ENCODE measurements at regions not wholly inside any gene's neighbourhood (a gene's known extent, or its start where the extent isn't known, plus 50 kb on each side); places are given as distances from the start of the nearest gene placed in this dataset.

GRCh38 chr13:24012648-24013047, 115.3 kb upstream of the C1QTNF9B start:
- DNase-seq = no peak

DNA sequence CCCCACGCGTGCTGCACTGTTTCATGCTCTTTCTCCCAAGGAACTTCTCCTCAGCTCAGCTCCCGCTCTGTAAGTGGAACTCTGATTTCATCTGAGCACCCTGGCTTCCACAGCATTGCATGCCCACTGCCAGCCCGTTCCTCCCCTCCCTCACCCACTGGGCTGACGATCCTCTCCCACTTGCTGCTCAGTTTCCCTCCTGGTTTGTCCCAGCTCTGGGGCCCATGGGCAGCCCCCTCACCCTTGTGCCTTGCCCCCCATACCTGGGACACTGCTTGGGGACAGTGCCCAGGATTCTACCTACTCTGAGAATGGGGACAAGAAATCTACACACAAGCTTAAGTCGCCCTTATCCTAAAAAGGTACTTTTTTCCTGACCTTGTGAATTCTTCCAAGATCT, 115.9 kb upstream of the C1QTNF9B start:
- DNase-seq = no peak

GRCh38 chr13:24016046-24016445, 118.7 kb upstream of the C1QTNF9B start:
- DNase-seq = no peak

GRCh38 chr13:24022568-24022967, 125.3 kb upstream of the C1QTNF9B start:
- no peak for DNase-seq

- DNase-seq = no peak
Measured at GRCh38 chr13:24023073-24023472, 125.8 kb upstream of the C1QTNF9B start.

- no peak for DNase-seq
Measured at GRCh38 chr13:24027494-24027893, 130.2 kb upstream of the C1QTNF9B start.

DNA sequence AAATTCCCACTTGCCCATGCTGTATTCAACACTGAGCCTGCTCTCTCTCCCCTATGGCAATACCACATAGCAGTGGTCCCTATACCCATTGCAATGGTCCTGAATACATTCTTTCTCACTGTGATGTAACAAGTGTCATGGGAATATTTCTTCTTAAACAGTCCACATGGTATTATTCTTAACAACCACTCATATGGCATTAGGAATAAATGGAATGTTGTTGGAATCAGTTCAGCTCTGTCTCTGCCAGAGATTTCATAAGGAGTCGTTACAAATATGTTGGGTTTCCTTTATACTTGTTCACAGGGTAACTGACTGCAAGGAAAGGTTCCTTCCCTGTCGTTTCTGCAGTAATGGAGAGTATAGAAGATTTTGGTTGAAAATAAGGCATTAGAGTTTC, 128.3 kb upstream of the SPATA13 start:
- no peak for DNase-seq

GRCh38 chr13:24032674-24033073, 127.8 kb upstream of the SPATA13 start:
- DNase-seq = no peak

- DNase-seq = no peak
Measured at GRCh38 chr13:24033527-24034302, 126.8 kb upstream of the SPATA13 start.

- no peak for DNase-seq
Measured at GRCh38 chr13:24035411-24035810, 125.1 kb upstream of the SPATA13 start.

DNA sequence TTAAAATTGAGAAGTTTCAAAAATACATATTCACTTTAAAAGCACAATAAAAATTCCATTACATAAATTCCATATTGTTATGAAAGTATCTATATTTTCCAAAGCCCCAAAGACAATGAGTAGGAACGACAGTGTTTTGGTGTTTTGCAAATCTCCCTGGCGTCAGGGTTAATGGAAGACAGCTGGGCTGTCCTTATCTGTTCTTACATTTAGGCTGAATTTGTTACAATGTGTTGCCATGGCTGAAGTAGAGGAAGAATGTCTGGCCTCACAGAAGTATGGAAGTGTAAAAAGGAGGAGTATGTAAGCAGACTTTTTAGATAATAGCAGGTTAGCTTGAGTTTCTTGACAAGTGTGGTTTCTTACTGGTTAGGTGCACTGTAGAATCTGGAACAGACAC, 124.4 kb upstream of the SPATA13 start:
- no peak for DNase-seq

DNA sequence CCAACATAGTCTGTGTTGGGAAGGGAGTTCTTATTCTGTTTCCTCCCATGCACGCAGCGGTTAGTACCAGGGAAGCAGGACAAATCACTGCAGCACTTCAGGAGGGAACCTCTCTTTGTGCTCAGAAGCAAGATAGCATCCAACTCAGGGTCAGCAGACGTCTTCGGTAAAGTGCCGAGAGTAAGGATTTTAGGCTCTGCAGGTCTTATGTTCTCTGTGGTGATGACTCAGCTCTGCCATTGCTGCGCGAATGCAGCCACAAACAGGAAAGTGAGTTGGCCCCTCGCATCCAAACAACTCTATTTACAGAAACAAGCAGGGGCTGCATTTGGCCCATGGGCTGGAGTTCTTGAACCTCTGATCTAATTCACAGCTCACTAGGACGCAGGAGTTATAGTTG, 122.1 kb upstream of the SPATA13 start:
- DNase-seq = no peak

DNA sequence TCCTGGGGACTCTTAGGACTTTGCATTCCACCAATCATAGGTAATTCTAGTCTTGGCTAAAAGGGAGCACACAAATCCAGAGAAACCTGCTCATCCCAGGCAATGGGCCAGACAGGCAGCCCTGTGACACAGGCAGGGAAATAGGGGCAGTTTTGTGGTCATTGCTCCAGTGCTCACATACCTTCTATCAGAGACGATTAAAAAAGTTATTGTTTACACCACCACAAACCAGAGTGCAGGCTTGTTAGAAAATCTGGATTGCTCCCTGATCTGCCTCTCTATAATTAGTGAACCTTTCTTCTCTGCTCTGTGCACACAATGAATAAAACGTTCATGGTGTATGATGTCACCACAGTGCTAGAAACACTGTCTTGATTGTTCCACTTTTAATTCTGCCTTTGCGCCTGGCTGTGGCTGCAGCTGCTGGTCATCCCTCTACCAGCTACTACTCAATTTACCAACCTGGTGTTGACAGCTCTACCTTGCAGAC, 121.6 kb upstream of the SPATA13 start:
- DNase-seq = no peak

DNA sequence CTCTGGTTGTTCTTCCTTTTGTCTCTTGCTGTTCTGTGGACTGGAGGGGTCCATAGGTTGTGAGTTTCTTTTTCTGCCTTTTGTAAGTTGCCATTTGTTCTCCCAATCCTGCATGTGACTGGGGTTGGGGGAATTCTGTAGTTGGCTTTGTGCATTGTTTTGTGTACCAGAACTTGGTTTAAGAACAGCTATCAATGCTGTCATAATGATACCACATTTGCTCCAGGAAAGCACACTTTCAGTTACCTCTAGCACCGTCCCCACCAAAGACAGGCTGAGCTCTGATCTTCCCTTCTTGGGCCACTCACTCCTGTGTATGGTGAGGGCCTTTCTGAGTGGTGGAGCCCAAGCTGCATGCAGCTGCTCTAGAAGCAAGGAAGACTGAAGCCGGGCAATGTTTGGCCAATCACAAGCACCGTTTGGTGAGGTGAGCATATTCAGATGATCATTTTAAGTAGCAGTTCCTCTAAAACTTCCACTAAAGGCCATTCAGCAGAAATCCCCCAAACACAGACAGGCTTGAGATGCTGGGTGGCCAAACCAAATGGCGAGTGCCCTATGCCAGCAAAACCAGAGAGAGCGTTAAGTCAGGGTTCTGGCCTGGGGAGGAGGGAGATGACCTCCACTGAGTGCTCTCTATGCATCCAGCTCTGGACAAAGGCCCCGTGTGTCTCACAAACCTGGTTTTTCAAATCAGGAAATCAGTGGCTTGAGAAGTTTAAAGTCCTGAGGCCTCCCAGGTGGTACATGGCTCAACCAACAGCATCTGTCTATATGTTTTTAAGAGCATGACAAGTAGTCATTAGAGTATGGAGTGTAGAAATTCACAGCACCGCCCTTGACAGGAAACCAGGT, 120.7 kb upstream of the SPATA13 start:
- no peak for DNase-seq

DNA sequence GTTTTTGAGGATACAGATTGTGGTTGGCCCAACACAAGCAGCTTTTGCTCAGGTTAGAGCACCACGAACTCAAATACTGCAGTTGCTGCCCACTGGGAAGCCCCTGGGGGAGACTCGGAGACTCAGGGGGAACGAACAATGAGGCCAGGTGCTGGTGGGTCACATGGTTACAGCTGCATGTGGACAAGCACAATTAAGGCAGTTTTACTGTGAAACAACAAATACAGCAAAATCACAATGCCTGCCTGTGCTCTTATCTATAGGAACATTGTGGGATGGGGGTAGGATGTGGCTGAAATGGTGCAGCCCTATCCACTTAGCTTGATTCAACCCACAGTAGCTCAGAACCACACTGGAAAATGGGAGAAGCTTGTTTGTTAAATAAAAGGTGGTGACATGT, 119.7 kb upstream of the SPATA13 start:
- no peak for DNase-seq

DNA sequence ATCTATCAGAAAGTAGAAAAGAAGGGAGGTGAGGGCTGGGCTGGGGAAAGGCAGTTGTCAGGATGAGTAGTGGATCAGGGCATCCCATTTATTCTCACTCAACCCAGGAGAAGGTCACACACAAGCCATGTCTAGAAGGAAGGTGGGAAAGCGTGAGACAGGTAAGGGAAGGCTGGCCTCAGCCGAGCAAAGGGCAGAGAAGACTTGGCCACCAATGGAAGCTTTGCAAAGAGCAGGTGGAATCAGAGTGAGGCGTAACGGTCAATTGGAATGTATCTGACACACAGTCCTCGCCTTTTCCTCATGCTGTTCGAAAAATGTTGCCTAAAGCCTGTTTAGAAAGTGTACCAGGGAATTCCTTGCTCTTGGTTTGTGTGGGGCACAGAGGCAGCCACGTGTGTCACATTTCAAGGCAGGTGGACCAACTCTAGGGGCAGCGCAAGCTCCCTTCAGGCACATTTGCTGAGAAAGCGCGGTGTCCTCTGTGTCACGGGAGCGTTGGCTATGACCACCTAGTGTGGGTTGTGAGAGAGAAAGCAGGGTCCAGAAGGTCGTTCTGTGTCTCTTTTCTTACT, 118.8 kb upstream of the SPATA13 start:
- DNase-seq = no peak

- DNase-seq = no peak
Measured at GRCh38 chr13:24042710-24043440, 117.6 kb upstream of the SPATA13 start.

- no peak for DNase-seq
Measured at GRCh38 chr13:24043590-24044350, 116.8 kb upstream of the SPATA13 start.

DNA sequence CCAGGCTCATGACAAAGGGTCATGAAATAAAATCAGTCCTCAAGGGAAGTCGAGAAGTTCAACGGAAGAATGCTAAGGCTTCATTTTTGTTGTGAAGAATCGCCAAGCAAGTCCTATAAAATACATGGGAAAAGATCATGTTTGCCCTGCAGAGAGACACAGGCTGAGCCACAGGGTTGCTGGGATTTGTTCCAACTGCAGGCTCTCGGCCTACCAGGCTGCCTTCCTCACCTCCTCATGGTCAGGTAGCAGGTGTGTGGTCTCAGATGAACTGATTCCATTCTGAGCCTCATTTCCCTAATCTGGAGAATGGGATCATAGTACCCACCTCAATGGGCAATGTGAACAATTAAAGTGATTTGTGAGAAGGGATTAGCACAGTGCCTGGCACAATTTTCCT, 114.9 kb upstream of the SPATA13 start:
- no peak for DNase-seq

DNA sequence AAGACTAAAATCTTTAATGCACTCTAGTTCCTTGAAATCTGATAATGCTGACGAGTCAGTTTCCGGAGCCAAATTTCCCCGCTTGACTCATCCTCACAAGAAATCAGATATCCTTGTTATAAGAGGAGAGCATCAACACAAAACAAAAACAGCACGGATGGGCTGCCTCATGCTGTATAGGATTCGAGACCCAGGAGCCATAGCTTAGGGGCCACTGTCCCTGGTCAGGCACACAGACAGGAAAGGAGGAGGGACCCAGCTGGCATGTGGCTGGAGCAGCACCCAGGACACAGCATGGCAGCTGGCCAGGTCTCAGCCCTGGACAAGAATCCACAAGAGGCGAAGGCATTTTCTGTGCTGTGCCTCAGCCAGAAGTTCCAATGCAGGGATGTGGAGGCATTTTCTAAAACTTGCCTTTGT, 110.2 kb upstream of the SPATA13 start:
- no peak for DNase-seq

DNA sequence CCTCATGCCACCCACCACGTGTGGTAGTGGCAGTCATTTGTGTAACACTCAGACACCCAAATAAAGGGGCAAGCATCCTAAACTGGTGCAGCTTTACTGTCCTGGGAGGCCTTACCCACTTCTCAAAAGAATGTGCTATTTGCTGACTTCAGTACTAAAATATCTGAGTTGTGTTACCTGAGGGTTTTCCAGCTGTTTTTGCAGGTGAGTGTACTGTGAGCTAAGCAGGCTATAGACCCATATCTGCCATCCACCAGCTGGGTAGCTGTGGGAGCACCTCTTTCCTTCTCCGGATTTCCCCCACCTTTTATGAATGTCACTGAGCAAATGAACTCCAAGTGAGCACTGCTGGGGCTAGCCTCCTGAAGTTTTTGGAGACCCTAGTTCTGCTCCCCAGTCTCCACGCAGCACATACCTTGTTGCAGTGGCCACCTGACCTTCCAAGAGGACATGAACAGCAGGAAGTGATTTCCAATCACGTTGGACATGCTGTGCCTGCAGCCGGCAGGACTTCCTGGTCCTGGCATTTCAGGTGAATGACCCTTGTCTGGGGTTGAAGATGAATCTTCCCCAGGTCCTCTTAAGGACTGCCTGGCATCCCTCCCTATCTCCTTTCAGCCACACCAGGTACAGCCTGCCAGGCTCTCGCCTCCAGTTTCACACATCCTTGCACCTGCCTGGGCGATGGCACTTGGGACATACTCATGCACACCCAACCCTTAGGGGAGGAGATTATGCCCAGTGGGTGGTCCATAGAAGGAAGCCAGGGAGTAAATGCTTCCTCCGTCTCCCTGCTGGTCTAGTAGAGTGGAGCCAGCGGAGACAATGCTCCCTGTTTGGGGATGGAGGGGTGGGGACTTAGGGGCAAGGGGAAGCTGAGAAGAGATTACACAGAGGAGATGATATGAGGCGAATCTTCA, 109.5 kb upstream of the SPATA13 start:
- DNase-seq = no peak

Measured in NCI-H82 (cell line).